ENCODE measurements at regions not wholly inside any gene's neighbourhood (a gene's known extent, or its start where the extent isn't known, plus 50 kb on each side); places are given as distances from the start of the nearest gene placed in this dataset.

DNA sequence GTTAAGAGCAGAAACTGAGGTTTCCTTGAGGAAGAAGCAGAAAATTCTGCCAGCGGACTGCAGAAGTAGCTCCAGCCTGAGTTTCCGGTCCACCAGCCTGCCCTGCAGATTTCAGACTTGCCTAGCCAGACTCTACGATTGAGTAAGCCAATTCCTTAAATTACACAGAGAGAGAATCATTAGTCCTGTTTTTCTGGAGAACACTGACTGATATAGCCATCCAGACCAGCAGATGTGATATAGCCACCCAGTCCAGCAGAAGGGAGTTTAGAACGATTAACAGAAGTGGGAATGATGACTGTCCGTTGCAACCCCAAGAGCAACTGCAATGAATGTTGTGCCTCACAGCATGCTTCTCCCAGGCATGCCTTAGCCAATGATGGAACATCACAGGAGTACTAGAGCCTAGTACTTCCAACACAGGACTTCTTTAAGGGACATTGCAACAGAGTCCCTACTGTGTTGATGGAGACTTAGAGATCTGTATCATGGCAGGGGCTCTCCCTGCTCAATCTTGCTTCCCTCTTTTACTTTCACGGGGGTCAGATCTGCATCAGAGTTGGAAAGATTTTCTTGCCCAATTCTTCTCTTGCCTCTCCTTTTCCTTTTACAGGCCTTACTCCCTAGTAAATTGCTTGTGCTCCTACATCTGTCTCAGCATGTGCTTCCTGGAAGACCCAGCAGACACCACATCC lies 264.6 kb upstream of the CLNK start:
- H3K4me3 Mint-ChIP-seq: no peak overlapping the region
- H3K4me1 Mint-ChIP-seq (ENCODE audit: low read depth): no peaks in the 10 kb centered on the region
- no peaks in the 10 kb centered on the region for H3K9me3 Mint-ChIP-seq
- no peak for DNase-seq
- ChIA-PET CTCF (no interaction called here), POLR2A (no interaction called here)
- H3K27ac Mint-ChIP-seq: no peak overlapping the region
- no peaks in the 10 kb centered on the region for H3K36me3 Mint-ChIP-seq
- intact Hi-C loops (cut with micrococcal nuclease): no loop called here
- no peaks in the 10 kb centered on the region for H3K27me3 Mint-ChIP-seq

DNA sequence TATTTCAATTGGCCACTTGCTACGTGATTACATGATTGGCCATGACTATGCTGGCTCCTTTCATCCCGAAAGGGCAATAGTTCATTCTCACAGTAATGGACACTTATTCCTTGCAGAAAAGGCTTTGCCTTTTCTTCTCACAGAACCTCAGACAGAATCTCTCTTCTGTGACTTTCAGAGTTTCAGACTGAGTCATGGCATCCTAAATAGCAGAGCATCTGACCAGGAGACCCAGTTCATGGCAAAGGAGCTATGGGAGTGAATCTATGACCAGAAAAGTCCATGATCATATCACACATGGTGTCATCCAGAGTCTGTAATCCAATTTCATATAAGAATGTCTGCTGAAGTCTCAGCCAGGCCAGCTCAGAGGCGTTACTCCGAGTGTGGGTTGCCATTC lies 263.3 kb upstream of the CLNK start:
- H3K9me3 Mint-ChIP-seq: no peaks in the 10 kb centered on the region

DNA sequence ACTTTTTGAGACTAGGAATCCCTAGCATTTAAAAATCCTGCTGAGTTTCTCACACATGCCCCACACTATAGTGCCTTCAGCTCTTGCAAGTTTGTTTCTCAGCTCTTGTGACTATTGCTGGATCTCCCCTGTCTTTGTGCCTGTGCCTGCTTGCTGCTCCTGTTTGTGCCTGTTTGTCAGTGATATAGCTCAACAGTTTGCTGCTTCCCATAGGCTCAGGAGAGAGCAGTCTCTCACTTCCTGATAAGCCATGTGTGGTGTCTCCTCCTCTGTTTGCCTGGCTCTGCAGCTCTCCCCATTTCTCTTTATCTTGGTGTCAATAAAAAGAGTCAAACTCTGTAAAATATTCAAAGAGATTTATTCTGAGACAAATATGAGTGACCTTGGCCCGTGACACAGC lies 259.8 kb upstream of the CLNK start:
- no peak overlapping the region for H3K4me3 Mint-ChIP-seq
- CTCF ChIA-PET: no interaction called here

More for the DNA sequence above, 263.3 kb upstream of the CLNK start:
- Mint-ChIP-seq H3K27me3 (no peaks in the 10 kb centered on the region), H3K36me3 (no peaks in the 10 kb centered on the region), H3K27ac (no peak overlapping the region), H3K4me1 (ENCODE audit: low read depth) (no peaks in the 10 kb centered on the region), H3K4me3 (no peak overlapping the region)
- CTCF ChIA-PET: no interaction called here
- POLR2A ChIA-PET: no interaction called here
- intact Hi-C loops (cut with micrococcal nuclease): no loop called here
- DNase-seq: no peak

GRCh38 chr4:10942156-10942555 lies 257.6 kb upstream of the CLNK start:
- Mint-ChIP-seq H3K36me3 (no peaks in the 10 kb centered on the region), H3K9me3 (peaks cover 11% of the 10 kb centered on the region), H3K27ac (no peak overlapping the region), H3K4me1 (ENCODE audit: low read depth) (no peaks in the 10 kb centered on the region), H3K27me3 (no peaks in the 10 kb centered on the region), H3K4me3 (no peak overlapping the region)
- intact Hi-C loops (cut with micrococcal nuclease): no loop called here
- no peak for DNase-seq
- ChIA-PET CTCF (no interaction called here), POLR2A (no interaction called here)

More for the DNA sequence above, 259.8 kb upstream of the CLNK start:
- Mint-ChIP-seq H3K27ac (no peak overlapping the region), H3K4me1 (ENCODE audit: low read depth) (no peaks in the 10 kb centered on the region), H3K36me3 (no peaks in the 10 kb centered on the region), H3K9me3 (peaks cover 8% of the 10 kb centered on the region), H3K27me3 (no peaks in the 10 kb centered on the region)
- intact Hi-C loops (cut with micrococcal nuclease): no loop called here
- no peak for DNase-seq
- POLR2A ChIA-PET: no interaction called here

- Mint-ChIP-seq H3K27me3 (no peaks in the 10 kb centered on the region), H3K4me3 (no peak overlapping the region), H3K36me3 (no peaks in the 10 kb centered on the region), H3K4me1 (ENCODE audit: low read depth) (no peaks in the 10 kb centered on the region), H3K27ac (no peak overlapping the region), H3K9me3 (no peaks in the 10 kb centered on the region)
- no peak for DNase-seq
- POLR2A ChIA-PET: no interaction called here
- intact Hi-C loops (cut with micrococcal nuclease): no loop called here
- CTCF ChIA-PET: no interaction called here
Measured at GRCh38 chr4:10929818-10930217, 245.2 kb upstream of the CLNK start.

DNA sequence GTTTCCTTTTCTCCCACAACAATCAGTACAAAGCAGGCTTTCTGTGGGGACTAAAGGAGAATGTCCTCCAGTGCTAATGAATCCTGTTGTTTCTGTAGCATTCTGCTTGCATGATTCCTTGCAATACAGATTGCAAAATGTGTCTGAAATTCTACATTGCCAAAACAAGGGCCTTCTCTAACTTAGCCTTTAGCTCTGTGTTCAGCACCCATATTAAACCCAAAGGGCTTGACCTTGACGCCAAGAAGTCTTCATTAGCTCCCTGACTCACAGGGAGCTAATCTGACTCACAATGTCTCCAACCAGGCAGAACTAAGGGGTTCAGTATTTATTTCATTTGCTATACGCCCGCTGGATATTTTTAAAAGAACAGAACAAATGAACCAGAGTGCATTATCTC lies 241.4 kb upstream of the CLNK start:
- Mint-ChIP-seq H3K4me3 (no peak overlapping the region), H3K4me1 (ENCODE audit: low read depth) (no peaks in the 10 kb centered on the region), H3K27ac (no peak overlapping the region), H3K36me3 (no peaks in the 10 kb centered on the region), H3K27me3 (no peaks in the 10 kb centered on the region), H3K9me3 (no peaks in the 10 kb centered on the region)
- POLR2A ChIA-PET: no interaction called here
- DNase-seq: no peak
- intact Hi-C loops (cut with micrococcal nuclease): no loop called here
- CTCF ChIA-PET: no interaction called here

- POLR2A ChIA-PET: no interaction called here
- intact Hi-C loops (cut with micrococcal nuclease): no loop called here
- no peak for DNase-seq
- no peaks in the 10 kb centered on the region for H3K27me3 Mint-ChIP-seq
- H3K36me3 Mint-ChIP-seq: no peaks in the 10 kb centered on the region
- CTCF ChIA-PET: no interaction called here
- H3K9me3 Mint-ChIP-seq: no peaks in the 10 kb centered on the region
- H3K4me1 Mint-ChIP-seq (ENCODE audit: low read depth): no peaks in the 10 kb centered on the region
- no peak overlapping the region for H3K27ac Mint-ChIP-seq
- no peak overlapping the region for H3K4me3 Mint-ChIP-seq
Measured at GRCh38 chr4:10924274-10924673, 239.7 kb upstream of the CLNK start.

GRCh38 chr4:10917566-10917965 lies 233.0 kb upstream of the CLNK start:
- H3K36me3 Mint-ChIP-seq: no peaks in the 10 kb centered on the region
- H3K27me3 Mint-ChIP-seq: no peaks in the 10 kb centered on the region
- DNase-seq: no peak
- ChIA-PET CTCF (no interaction called here), POLR2A (no interaction called here)
- no peaks in the 10 kb centered on the region for H3K9me3 Mint-ChIP-seq
- H3K4me1 Mint-ChIP-seq (ENCODE audit: low read depth): no peaks in the 10 kb centered on the region
- H3K4me3 Mint-ChIP-seq: no peak overlapping the region
- no peak overlapping the region for H3K27ac Mint-ChIP-seq
- intact Hi-C loops (cut with micrococcal nuclease): no loop called here

GRCh38 chr4:10898072-10898471 lies 213.5 kb upstream of the CLNK start:
- Mint-ChIP-seq H3K4me1 (ENCODE audit: low read depth) (no peaks in the 10 kb centered on the region), H3K27ac (no peak overlapping the region), H3K4me3 (no peak overlapping the region), H3K36me3 (no peaks in the 10 kb centered on the region), H3K9me3 (no peaks in the 10 kb centered on the region), H3K27me3 (no peaks in the 10 kb centered on the region)
- no peak for DNase-seq
- CTCF ChIA-PET: no interaction called here
- POLR2A ChIA-PET: no interaction called here
- intact Hi-C loops (cut with micrococcal nuclease): no loop called here

DNA sequence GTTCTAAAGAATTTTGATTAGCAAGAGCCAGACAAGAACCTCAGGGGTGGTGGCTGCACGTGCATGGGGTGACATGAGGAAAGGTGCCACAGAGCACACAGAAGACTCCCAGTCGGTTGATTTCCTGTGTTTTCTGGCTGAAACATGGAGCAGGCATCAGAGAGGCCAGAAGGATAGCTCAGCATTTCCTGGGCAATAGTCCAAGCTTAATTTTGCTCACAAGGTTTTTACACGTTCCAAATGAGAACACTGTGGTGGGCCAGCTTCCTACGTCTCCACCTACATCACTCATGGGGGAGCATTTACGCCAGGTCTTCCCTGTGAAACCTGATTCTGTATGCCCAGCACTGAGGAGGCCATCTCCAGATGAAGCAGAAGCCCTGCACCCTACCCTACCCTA lies 212.5 kb upstream of the CLNK start:
- H3K27ac Mint-ChIP-seq: no peak overlapping the region
- no peaks in the 10 kb centered on the region for H3K4me1 Mint-ChIP-seq (ENCODE audit: low read depth)
- no peak for DNase-seq
- no peaks in the 10 kb centered on the region for H3K27me3 Mint-ChIP-seq
- no peaks in the 10 kb centered on the region for H3K36me3 Mint-ChIP-seq
- ChIA-PET POLR2A (no interaction called here), CTCF (no interaction called here)
- H3K4me3 Mint-ChIP-seq: no peak overlapping the region
- intact Hi-C loops (cut with micrococcal nuclease): no loop called here
- no peaks in the 10 kb centered on the region for H3K9me3 Mint-ChIP-seq

- CTCF ChIA-PET: no interaction called here
- H3K4me3 Mint-ChIP-seq: no peak overlapping the region
- DNase-seq: no peak
- no peaks in the 10 kb centered on the region for H3K36me3 Mint-ChIP-seq
- no peaks in the 10 kb centered on the region for H3K27me3 Mint-ChIP-seq
- POLR2A ChIA-PET: no interaction called here
- no peaks in the 10 kb centered on the region for H3K9me3 Mint-ChIP-seq
- intact Hi-C loops (cut with micrococcal nuclease): no loop called here
- H3K4me1 Mint-ChIP-seq (ENCODE audit: low read depth): no peaks in the 10 kb centered on the region
- H3K27ac Mint-ChIP-seq: no peak overlapping the region
Measured at GRCh38 chr4:10893395-10893794, 208.8 kb upstream of the CLNK start.

GRCh38 chr4:10891866-10892265 lies 207.3 kb upstream of the CLNK start:
- no peak overlapping the region for H3K4me3 Mint-ChIP-seq
- POLR2A ChIA-PET: no interaction called here
- H3K27me3 Mint-ChIP-seq: no peaks in the 10 kb centered on the region
- no peak for DNase-seq
- H3K36me3 Mint-ChIP-seq: no peaks in the 10 kb centered on the region
- no peak overlapping the region for H3K27ac Mint-ChIP-seq
- no peaks in the 10 kb centered on the region for H3K9me3 Mint-ChIP-seq
- CTCF ChIA-PET: no interaction called here
- H3K4me1 Mint-ChIP-seq (ENCODE audit: low read depth): no peaks in the 10 kb centered on the region
- intact Hi-C loops (cut with micrococcal nuclease): no loop called here

GRCh38 chr4:10889819-10890218 lies 205.3 kb upstream of the CLNK start:
- Mint-ChIP-seq H3K4me3 (no peak overlapping the region), H3K4me1 (ENCODE audit: low read depth) (no peaks in the 10 kb centered on the region), H3K9me3 (no peaks in the 10 kb centered on the region), H3K36me3 (no peaks in the 10 kb centered on the region), H3K27me3 (no peaks in the 10 kb centered on the region), H3K27ac (no peak overlapping the region)
- POLR2A ChIA-PET: no interaction called here
- CTCF ChIA-PET: no interaction called here
- intact Hi-C loops (cut with micrococcal nuclease): no loop called here
- no peak for DNase-seq
